ENCODE measurements at regions not wholly inside any gene's neighbourhood (a gene's known extent, or its start where the extent isn't known, plus 50 kb on each side); places are given as distances from the start of the nearest gene placed in this dataset.

DNA sequence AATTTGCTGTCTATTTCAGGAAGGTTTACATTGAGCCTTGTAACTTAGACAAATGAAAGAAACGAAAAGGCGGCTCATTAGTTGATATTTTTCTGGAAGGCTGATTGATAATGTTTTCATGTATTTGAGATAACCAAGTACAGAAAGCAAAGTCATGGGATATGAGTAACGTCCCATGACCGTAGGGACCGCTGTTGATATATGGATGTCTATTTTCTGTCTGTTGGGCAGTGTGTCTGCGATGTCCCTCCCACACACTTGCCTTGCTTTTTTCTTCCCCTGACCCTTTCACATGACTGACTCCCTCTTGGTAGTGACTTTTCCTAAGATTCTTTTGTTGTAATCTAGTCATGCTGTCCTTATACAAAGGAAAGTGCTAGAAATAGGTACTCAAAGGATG, 57.0 kb upstream of the GPR158 start:
- Histone ChIP-seq H3K4me1 (ENCODE audit: low read depth) (peaks cover 4% of the 10 kb centered on the region), H3K9me3 (no peaks in the 10 kb centered on the region), H3K4me3 (no peak overlapping the region), H3K36me3 (ENCODE audit: low read depth) (no peaks in the 10 kb centered on the region)
- intact Hi-C loops (cut with DNase I, micrococcal nuclease) = loop anchor here in 1 of 2 donors (10.0 kb wide), 1 partner anchor 107 kb away; no protein-coding TSS in a partner anchor
- DNase-seq (no peak), ATAC-seq (no peak)
- TF ChIP-seq, protein P1, sequence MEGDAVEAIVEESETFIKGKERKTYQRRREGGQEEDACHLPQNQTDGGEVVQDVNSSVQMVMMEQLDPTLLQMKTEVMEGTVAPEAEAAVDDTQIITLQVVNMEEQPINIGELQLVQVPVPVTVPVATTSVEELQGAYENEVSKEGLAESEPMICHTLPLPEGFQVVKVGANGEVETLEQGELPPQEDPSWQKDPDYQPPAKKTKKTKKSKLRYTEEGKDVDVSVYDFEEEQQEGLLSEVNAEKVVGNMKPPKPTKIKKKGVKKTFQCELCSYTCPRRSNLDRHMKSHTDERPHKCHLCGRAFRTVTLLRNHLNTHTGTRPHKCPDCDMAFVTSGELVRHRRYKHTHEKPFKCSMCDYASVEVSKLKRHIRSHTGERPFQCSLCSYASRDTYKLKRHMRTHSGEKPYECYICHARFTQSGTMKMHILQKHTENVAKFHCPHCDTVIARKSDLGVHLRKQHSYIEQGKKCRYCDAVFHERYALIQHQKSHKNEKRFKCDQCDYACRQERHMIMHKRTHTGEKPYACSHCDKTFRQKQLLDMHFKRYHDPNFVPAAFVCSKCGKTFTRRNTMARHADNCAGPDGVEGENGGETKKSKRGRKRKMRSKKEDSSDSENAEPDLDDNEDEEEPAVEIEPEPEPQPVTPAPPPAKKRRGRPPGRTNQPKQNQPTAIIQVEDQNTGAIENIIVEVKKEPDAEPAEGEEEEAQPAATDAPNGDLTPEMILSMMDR (IDR thresholded peaks at IDR 0.05) = no peak

DNA sequence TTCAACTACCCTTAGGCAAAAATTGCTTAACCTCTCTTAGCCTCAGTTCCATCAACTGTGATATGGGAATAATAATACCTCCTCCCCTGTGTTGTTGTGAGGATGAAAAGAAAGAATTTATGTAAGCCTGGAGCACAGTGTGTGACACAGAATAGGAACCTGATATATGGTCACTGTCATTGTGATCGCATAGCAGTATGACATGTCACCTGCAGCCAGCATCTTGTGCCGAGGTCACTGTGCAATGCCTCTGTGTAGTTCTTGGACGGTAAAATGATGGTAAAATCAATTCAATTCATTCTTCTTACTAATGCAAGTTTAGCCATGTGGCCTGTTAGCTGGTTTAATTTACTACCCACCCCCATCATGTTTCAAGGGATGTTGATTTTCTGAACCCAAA, 54.6 kb upstream of the GPR158 start:
- Histone ChIP-seq H3K4me1 (ENCODE audit: low read depth) (no peaks in the 10 kb centered on the region), H3K9me3 (no peaks in the 10 kb centered on the region), H3K36me3 (ENCODE audit: low read depth) (no peaks in the 10 kb centered on the region), H3K4me3 (no peak overlapping the region)
- ATAC-seq (no peak), DNase-seq (no peak)
- intact Hi-C loops (cut with DNase I, micrococcal nuclease) = no loop called here
- TF ChIP-seq, protein P1 (IDR thresholded peaks at IDR 0.05) = no peak

Data from mucosa of descending colon (tissue), 3 donors.